Body of pancreas (tissue), 4 donors: ENCODE measurements at regions not wholly inside any gene's neighbourhood (a gene's known extent, or its start where the extent isn't known, plus 50 kb on each side); places are given as distances from the start of the nearest gene placed in this dataset.

ENCODE experiments used
- CTCF ChIP-seq, 7 experiments: fragments of 450-650 bp in 4 of 7; fragments of 200-600 bp in 3 of 7; sonication (generic) in 3 of 7; IDR thresholded peaks; one replicate each; pipeline ENCODE4 v1.5.1; 2016 to 2019; ENCODE audit warnings: antibody characterized with exemption in 7 of 7
- POLR2A ChIP-seq, 3 donors: fragments of 450-650 bp; IDR thresholded peaks; one replicate each; pipeline ENCODE4 v1.6.1; 2016; ENCODE audit warnings: antibody characterized with exemption in 3 of 3, mild to moderate bottlenecking in 2 of 3

GRCh38 chr7:84744385-84744784 lies 442.5 kb downstream of the SEMA3D start:
- no peak for TF ChIP-seq CTCF (IDR thresholded peaks at IDR 0.05)
- no peak for TF ChIP-seq POLR2A (IDR thresholded peaks at IDR 0.05)
